A673 (cell line): ENCODE measurements at regions not wholly inside any gene's neighbourhood (a gene's known extent, or its start where the extent isn't known, plus 50 kb on each side); places are given as distances from the start of the nearest gene placed in this dataset.

ENCODE experiments used
- CTCF ChIP-seq: fragments of 300-800, 200-600 bp; sonication (generic); conservative IDR thresholded peaks from 2 replicates; pipeline ENCODE4 v1.5.1; 2017; ENCODE audit warnings: low read depth, mild to moderate bottlenecking, antibody characterized with exemption, low read length, moderate library complexity, mixed read lengths
- EZH2 ChIP-seq: fragments of 200-600 bp; sonication (generic); IDR thresholded peaks from 2 replicates; pipeline ENCODE4 v1.6.1; 2017; ENCODE audit warnings: borderline replicate concordance, low read depth, mild to moderate bottlenecking, mixed read lengths, antibody characterized with exemption, low read length; ENCODE audit not compliant: poor library complexity, severe bottlenecking

- TF ChIP-seq CTCF, result no peak
- TF ChIP-seq EZH2, result no peak
These were observed 205.9 kb downstream of the RPLP1 start for GRCh38 chr15:69658411-69658945.
